Trophoblast cell (in vitro differentiated cells and primary cell): ENCODE measurements at regions not wholly inside any gene's neighbourhood (a gene's known extent, or its start where the extent isn't known, plus 50 kb on each side); places are given as distances from the start of the nearest gene placed in this dataset.

Experiments used
- DNase-seq, 2 donors: peaks; one replicate each; pipeline ENCODE4 v3.0.0-alpha.2; 2016
- H2AFZ ChIP-seq: 2 replicates; pipeline ENCODE4 v1.6.1; 2013; ENCODE audit warnings: low read length, moderate library complexity, mild to moderate bottlenecking; ENCODE audit not compliant: insufficient read depth, poor library complexity
- H2AK5ac ChIP-seq: 2 replicates; pipeline ENCODE4 v1.6.1; 2013; ENCODE audit warnings: mild to moderate bottlenecking, low read length
- H2BK120ac ChIP-seq: 2 replicates; pipeline ENCODE4 v1.6.1; 2013; ENCODE audit warnings: low read length, mild to moderate bottlenecking, moderate library complexity; ENCODE audit not compliant: insufficient read depth, poor library complexity
- H2BK12ac ChIP-seq: 2 replicates; pipeline ENCODE4 v1.6.1; 2013; ENCODE audit warnings: mild to moderate bottlenecking, low read length, moderate library complexity
- H2BK5ac ChIP-seq: 2 replicates; pipeline ENCODE4 v1.6.1; 2013; ENCODE audit warnings: low read length, low read depth, moderate library complexity, mild to moderate bottlenecking; ENCODE audit not compliant: poor library complexity
- H3K14ac ChIP-seq: 2 replicates; pipeline ENCODE4 v1.6.1; 2013; ENCODE audit warnings: mild to moderate bottlenecking, low read length
- H3K18ac ChIP-seq: 2 replicates; pipeline ENCODE4 v1.6.1; 2013; ENCODE audit warnings: mild to moderate bottlenecking, low read length
- H3K23ac ChIP-seq: 2 replicates; pipeline ENCODE4 v1.6.1; 2013; ENCODE audit warnings: low read length
- H3K27ac ChIP-seq: 2 replicates; pipeline ENCODE4 v1.5.1; 2013; ENCODE audit warnings: low read depth, mild to moderate bottlenecking, inconsistent platforms, low read length, moderate library complexity
- H3K27me3 ChIP-seq: 2 replicates; pipeline ENCODE4 v1.6.1; 2013; ENCODE audit warnings: inconsistent platforms, mild to moderate bottlenecking, low read length, moderate library complexity; ENCODE audit not compliant: insufficient read depth
- H3K36me3 ChIP-seq, 2 experiments: 1 replicate in 1 of 2; 2 replicates in 1 of 2; pipeline ENCODE4 v1.6.1; 2013; ENCODE audit warnings: low read length in 2 of 2, mild to moderate bottlenecking in 2 of 2, moderate library complexity in 1 of 2; ENCODE audit not compliant: insufficient read depth in 2 of 2, control insufficient read depth in 1 of 2
- H3K4ac ChIP-seq: 2 replicates; pipeline ENCODE4 v1.6.1; 2013; ENCODE audit warnings: low read depth, mild to moderate bottlenecking, low read length, moderate library complexity
- H3K4me1 ChIP-seq, 2 experiments: 1 replicate in 1 of 2; 2 replicates in 1 of 2; pipeline ENCODE4 v1.6.1; 2013; ENCODE audit warnings: low read length in 2 of 2, mild to moderate bottlenecking in 2 of 2, moderate library complexity in 1 of 2; ENCODE audit not compliant: insufficient read depth in 2 of 2, control insufficient read depth in 1 of 2
- H3K4me2 ChIP-seq: 2 replicates; pipeline ENCODE4 v1.6.1; 2013; ENCODE audit warnings: inconsistent platforms, mild to moderate bottlenecking, low read length, moderate library complexity
- H3K4me3 ChIP-seq: 2 replicates; pipeline ENCODE4 v1.5.1; 2013; ENCODE audit warnings: mild to moderate bottlenecking, low read depth, low read length, inconsistent platforms
- H3K79me1 ChIP-seq: one replicate; pipeline ENCODE4 v1.6.1; 2013; ENCODE audit warnings: low read length
- H3K79me2 ChIP-seq: 2 replicates; pipeline ENCODE4 v1.6.1; 2013; ENCODE audit warnings: low read length, mild to moderate bottlenecking; ENCODE audit not compliant: control insufficient read depth, insufficient read depth, poor library complexity
- H3K9ac ChIP-seq: 2 replicates; pipeline ENCODE4 v1.6.1; 2013; ENCODE audit warnings: mild to moderate bottlenecking, low read length
- H3K9me3 ChIP-seq: 2 replicates; pipeline ENCODE4 v1.6.1; 2013; ENCODE audit warnings: low read depth, mild to moderate bottlenecking, control low read depth, inconsistent platforms, low read length; ENCODE audit not compliant: insufficient read depth
- H4K12ac ChIP-seq: 2 replicates; pipeline ENCODE4 v1.6.1; 2013; ENCODE audit warnings: low read depth, mild to moderate bottlenecking, low read length, moderate library complexity
- H4K8ac ChIP-seq: 2 replicates; pipeline ENCODE4 v1.6.1; 2013; ENCODE audit warnings: low read depth, mild to moderate bottlenecking, low read length, moderate library complexity
- H4K91ac ChIP-seq: one replicate; pipeline ENCODE4 v1.6.1; 2013; ENCODE audit warnings: low read depth, mild to moderate bottlenecking, low read length, moderate library complexity
- WGBS: extraction: QIAGEN DNeasy Blood & Tissue Kit; methylation state at CpG from one replicate; pipeline ENCODE4 v1.1.7; 2013; ENCODE audit warnings: missing lambda C conversion rate; ENCODE audit not compliant: insufficient read length, insufficient coverage; ENCODE audit errors: extremely low coverage; 5-methylcytosine and 5-hydroxymethylcytosine counted together

DNA sequence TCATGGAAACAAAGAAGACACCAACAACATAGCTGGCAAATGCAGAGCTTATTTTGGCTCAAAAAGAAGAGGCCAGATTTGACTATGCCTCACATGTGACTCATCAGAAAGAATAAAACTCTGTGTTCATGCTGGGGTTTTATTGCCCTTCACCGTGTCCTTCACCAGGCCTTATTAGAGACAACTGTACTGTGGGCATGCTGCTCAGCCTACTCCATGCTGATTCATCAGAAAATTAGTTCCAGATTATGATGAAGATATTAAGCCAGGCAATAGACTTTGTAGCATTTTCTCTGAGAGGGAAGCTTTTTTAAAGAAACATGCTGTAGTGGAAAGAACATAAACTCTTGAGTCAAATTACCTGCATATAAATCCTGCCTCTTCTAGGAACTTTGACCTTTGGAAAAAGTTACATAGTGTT is 89.8 kb downstream of the CYB561 start:
- H3K23ac ChIP-seq: no peak overlapping the region
- no peak overlapping the region for H2AFZ ChIP-seq
- H3K9me3 ChIP-seq: no peaks in the 10 kb centered on the region
- no peak overlapping the region for H4K91ac ChIP-seq
- no peak overlapping the region for H3K14ac ChIP-seq
- H2BK12ac ChIP-seq: no peak overlapping the region
- H2AK5ac ChIP-seq: no peak overlapping the region
- H2BK5ac ChIP-seq: no peak overlapping the region
- H4K8ac ChIP-seq: no peak overlapping the region
- H3K9ac ChIP-seq: no peak overlapping the region
- WGBS: no CpG with 5 or more reads among the region's 1 CpG
- no peak overlapping the region for H3K4me2 ChIP-seq
- H3K4me3 ChIP-seq: no peak overlapping the region
- H3K4ac ChIP-seq: no peak overlapping the region
- no peak overlapping the region for H4K12ac ChIP-seq
- H3K79me1 ChIP-seq: no peaks in the 10 kb centered on the region
- peaks cover 8 to 20% of the 10 kb centered on the region in 2 experiments for H3K36me3 ChIP-seq
- H3K4me1 ChIP-seq: no peaks in the 10 kb centered on the region
- no peak overlapping the region for H3K18ac ChIP-seq
- no peak overlapping the region for H3K27ac ChIP-seq
- no peaks in the 10 kb centered on the region for H3K79me2 ChIP-seq
- no peak for DNase-seq
- no peaks in the 10 kb centered on the region for H3K27me3 ChIP-seq
- no peak overlapping the region for H2BK120ac ChIP-seq

DNA sequence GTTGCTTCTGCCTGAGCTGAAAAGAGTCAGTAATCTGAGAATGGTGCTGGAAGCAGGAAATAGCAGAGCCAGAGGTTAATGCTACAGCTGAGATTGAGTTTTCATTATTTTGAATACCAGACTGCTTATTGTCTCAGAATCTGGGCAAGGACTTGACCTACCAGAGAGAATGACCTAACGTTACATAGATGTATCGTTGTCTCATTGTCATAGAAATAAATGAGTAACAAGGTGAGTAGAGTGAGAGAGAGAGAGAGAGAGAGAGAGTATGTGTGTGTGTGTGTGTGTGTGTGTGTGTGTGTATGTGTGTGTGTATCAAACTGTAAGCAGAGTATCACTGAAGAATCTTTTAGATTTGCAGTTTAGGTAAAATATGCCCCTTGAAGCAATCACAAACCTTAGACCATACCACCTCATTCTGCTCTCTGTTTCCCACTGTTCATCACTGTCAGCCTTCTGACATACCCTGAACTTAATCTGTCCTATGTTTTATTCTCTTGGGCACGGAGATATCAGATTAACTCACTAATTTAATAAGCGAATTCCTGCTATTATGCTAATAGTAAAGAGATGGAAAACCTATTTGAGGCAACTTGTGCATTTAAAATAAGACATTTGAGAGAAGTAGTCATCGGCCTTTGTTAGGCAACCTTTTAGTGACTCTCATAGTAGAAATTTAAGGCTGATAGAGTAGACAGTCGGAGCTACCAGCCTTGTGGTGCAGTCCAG is 87.8 kb downstream of the CYB561 start:
- Histone ChIP-seq H3K79me1 (no peaks in the 10 kb centered on the region), H3K4me2 (no peak overlapping the region), H2AK5ac (no peak overlapping the region), H2AFZ (no peak overlapping the region), H2BK120ac (no peak overlapping the region), H3K14ac (no peak overlapping the region), H2BK12ac (no peak overlapping the region), H3K9me3 (no peaks in the 10 kb centered on the region), H4K12ac (no peak overlapping the region), H2BK5ac (no peak overlapping the region), H3K27ac (no peak overlapping the region), H4K91ac (no peak overlapping the region), H3K18ac (no peak overlapping the region), H3K9ac (no peak overlapping the region), H3K79me2 (no peaks in the 10 kb centered on the region), H3K27me3 (no peaks in the 10 kb centered on the region), H3K4me3 (no peak overlapping the region), H4K8ac (no peak overlapping the region), H3K4me1 (no peaks in the 10 kb centered on the region), H3K23ac (no peak overlapping the region), H3K36me3 (peaks cover 20 to 32% of the 10 kb centered on the region in 2 experiments), H3K4ac (no peak overlapping the region)
- DNase-seq: no peak
- WGBS: no CpG with 5 or more reads among the region's 6 CpGs

DNA sequence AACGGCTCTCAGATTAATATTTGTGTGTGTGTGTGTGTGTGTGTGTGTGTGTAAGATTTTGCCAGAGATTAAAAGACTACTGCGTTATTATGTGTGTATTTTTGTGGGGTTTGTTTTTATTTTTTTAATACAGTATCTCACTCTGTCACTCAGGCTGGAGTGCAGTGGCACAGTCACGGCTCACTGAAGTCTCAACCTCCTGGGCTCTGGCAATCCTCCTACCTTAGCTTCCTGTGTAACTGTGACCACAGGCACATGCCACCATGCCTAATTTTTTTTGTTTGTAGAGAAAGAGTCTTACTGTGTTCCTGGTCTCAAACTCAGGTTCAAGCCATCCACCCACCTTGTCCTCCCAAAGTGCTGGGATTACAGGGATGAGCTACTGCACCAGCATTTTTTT is 87.2 kb downstream of the CYB561 start:
- Histone ChIP-seq H2AK5ac (no peak overlapping the region), H2AFZ (no peak overlapping the region), H2BK5ac (no peak overlapping the region), H4K12ac (no peak overlapping the region), H3K27me3 (no peaks in the 10 kb centered on the region), H3K18ac (no peak overlapping the region), H3K79me1 (no peaks in the 10 kb centered on the region), H3K9ac (no peak overlapping the region), H2BK120ac (no peak overlapping the region), H3K4ac (no peak overlapping the region), H3K4me1 (no peaks in the 10 kb centered on the region), H3K9me3 (no peaks in the 10 kb centered on the region), H4K91ac (no peak overlapping the region), H4K8ac (no peak overlapping the region), H2BK12ac (no peak overlapping the region), H3K36me3 (peaks cover 20 to 32% of the 10 kb centered on the region in 2 experiments), H3K27ac (no peak overlapping the region), H3K79me2 (no peaks in the 10 kb centered on the region), H3K14ac (no peak overlapping the region), H3K4me2 (no peak overlapping the region), H3K4me3 (no peak overlapping the region), H3K23ac (no peak overlapping the region)
- no peak for DNase-seq
- WGBS: 100% methylated on average over 1 of the region's 3 CpGs

DNA sequence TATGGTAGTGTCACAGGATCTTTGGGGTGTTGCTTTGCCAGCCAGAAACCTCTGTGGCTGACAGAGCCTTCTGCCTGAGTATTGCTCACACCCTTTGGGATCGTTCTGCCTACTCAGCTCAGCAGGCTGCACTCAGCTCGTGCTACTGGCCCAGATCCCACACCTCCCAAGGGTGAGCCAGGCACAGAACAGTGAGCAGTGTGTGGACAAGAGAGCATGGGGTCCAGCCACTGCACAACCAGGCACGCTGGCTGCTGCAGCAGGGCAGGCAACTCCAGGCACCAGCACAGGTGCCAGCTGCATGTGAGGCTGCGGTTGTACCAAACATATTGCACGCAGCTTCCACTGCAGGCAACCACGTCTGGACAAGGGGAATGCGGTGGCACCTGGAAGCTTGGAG is 84.9 kb downstream of the CYB561 start:
- Histone ChIP-seq H2AFZ (no peak overlapping the region), H2BK120ac (no peak overlapping the region), H3K9ac (no peak overlapping the region), H2AK5ac (no peak overlapping the region), H3K4me1 (no peaks in the 10 kb centered on the region), H3K79me1 (no peaks in the 10 kb centered on the region), H3K4me3 (no peak overlapping the region), H3K18ac (no peak overlapping the region), H3K4me2 (no peak overlapping the region), H4K8ac (no peak overlapping the region), H3K36me3 (peaks cover 15 to 23% of the 10 kb centered on the region in 2 experiments), H4K12ac (no peak overlapping the region), H3K79me2 (no peaks in the 10 kb centered on the region), H3K14ac (no peak overlapping the region), H4K91ac (no peak overlapping the region), H2BK12ac (no peak overlapping the region), H3K23ac (no peak overlapping the region), H2BK5ac (no peak overlapping the region), H3K4ac (no peak overlapping the region), H3K27ac (no peak overlapping the region), H3K9me3 (no peaks in the 10 kb centered on the region), H3K27me3 (no peaks in the 10 kb centered on the region)
- no CpG with 5 or more reads among the region's 7 CpGs for WGBS
- DNase-seq: no peak
